ENCODE measurements at regions not wholly inside any gene's neighbourhood (a gene's known extent, or its start where the extent isn't known, plus 50 kb on each side); places are given as distances from the start of the nearest gene placed in this dataset.

DNA sequence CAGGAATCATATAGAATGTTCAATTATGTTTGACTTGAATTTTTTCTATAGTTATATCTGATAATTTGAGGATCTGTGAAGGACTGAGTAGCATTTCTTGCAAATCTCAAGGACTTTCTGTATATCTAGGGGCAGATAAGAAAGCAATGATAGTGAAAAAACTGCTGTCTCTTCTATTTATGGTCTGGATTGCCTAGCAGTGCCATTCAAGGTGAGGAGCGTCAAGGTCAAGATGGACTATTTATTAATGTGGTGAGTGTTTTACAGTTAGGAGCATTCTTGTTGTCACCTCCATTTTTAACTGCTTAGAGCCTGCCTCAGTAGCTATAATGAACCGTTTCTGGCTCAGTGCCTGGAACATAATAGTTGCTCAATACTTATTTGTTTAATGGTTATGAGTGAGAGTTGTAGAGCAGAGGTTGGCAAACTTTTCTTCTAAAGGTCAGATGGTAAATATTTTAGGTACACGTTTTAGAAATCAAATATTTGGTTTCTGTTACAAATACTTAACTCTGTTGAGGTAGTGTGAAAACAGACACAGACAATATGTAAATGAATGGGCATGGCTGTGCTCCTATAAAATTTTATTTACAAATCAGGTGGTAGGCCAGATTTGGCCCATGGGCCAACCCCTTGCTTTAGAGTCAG is 523.2 kb upstream of the IGFBP7 start:
- Histone ChIP-seq H3F3A (ENCODE audit: control insufficient read depth, insufficient read depth) (no peaks in the 10 kb centered on the region), H3K27me3 (ENCODE audit: control insufficient read depth, low read length) (no peaks in the 10 kb centered on the region), H3K36me3 (ENCODE audit: control insufficient read depth, low read length) (no peaks in the 10 kb centered on the region), H3K4me1 (ENCODE audit: control insufficient read depth, low read length) (no peaks in the 10 kb centered on the region), H3K4me3 (ENCODE audit: low read length) (no peak overlapping the region), H3K4me2 (ENCODE audit: low read length) (no peak overlapping the region), H3K79me2 (ENCODE audit: control insufficient read depth, low read length) (no peaks in the 10 kb centered on the region), H3K27ac (ENCODE audit: low read depth, low read length) (no peak overlapping the region), H3K9me3 (ENCODE audit: control insufficient read depth, insufficient read depth, low read length) (no peaks in the 10 kb centered on the region), H4K20me1 (ENCODE audit: control insufficient read depth, insufficient read depth, low read depth, low read length) (no peaks in the 10 kb centered on the region), H3K9me2 (replicated peaks; ENCODE audit: control insufficient read depth, low read length) (no peaks in the 10 kb centered on the region)
- TF ChIP-seq EZH2phosphoT487 (IDR thresholded peaks at IDR 0.05; ENCODE audit: borderline replicate concordance, low read length): no peak
- TF ChIP-seq, protein P1, sequence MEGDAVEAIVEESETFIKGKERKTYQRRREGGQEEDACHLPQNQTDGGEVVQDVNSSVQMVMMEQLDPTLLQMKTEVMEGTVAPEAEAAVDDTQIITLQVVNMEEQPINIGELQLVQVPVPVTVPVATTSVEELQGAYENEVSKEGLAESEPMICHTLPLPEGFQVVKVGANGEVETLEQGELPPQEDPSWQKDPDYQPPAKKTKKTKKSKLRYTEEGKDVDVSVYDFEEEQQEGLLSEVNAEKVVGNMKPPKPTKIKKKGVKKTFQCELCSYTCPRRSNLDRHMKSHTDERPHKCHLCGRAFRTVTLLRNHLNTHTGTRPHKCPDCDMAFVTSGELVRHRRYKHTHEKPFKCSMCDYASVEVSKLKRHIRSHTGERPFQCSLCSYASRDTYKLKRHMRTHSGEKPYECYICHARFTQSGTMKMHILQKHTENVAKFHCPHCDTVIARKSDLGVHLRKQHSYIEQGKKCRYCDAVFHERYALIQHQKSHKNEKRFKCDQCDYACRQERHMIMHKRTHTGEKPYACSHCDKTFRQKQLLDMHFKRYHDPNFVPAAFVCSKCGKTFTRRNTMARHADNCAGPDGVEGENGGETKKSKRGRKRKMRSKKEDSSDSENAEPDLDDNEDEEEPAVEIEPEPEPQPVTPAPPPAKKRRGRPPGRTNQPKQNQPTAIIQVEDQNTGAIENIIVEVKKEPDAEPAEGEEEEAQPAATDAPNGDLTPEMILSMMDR (IDR thresholded peaks at IDR 0.05; ENCODE audit: low read depth, low read length, poor library complexity, severe bottlenecking): no peak

DNA sequence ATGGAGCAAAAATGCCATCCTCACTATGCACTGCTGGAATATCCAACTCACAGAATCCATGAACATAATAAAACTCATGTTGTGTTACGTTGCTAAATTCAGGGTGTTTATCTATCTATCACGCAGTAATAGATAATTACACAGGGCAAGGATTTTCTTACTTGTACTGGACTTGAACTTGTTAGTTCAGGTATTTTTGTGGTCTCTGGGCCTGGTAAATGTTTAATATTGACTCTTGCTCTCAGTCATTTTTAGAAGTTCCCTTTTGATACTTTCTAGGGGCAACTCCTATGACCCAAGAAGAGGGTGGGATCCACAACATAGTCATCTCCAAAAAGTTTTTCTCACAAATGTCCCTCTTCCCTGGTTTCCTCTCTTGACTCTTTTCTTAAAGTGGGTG is 522.4 kb upstream of the IGFBP7 start:
- Histone ChIP-seq H3K27ac (ENCODE audit: low read depth, low read length) (no peak overlapping the region), H3K27me3 (ENCODE audit: control insufficient read depth, low read length) (no peaks in the 10 kb centered on the region), H3K4me2 (ENCODE audit: low read length) (no peak overlapping the region), H3K36me3 (ENCODE audit: control insufficient read depth, low read length) (no peaks in the 10 kb centered on the region), H3K4me1 (ENCODE audit: control insufficient read depth, low read length) (no peaks in the 10 kb centered on the region), H3K4me3 (ENCODE audit: low read length) (no peak overlapping the region), H3K9me3 (ENCODE audit: control insufficient read depth, insufficient read depth, low read length) (no peaks in the 10 kb centered on the region), H4K20me1 (ENCODE audit: control insufficient read depth, insufficient read depth, low read depth, low read length) (no peaks in the 10 kb centered on the region), H3K9me2 (replicated peaks; ENCODE audit: control insufficient read depth, low read length) (no peaks in the 10 kb centered on the region), H3F3A (ENCODE audit: control insufficient read depth, insufficient read depth) (no peaks in the 10 kb centered on the region), H3K79me2 (ENCODE audit: control insufficient read depth, low read length) (no peaks in the 10 kb centered on the region)
- TF ChIP-seq, protein P1 (IDR thresholded peaks at IDR 0.05; ENCODE audit: low read depth, low read length, poor library complexity, severe bottlenecking): no peak
- no peak for TF ChIP-seq EZH2phosphoT487 (IDR thresholded peaks at IDR 0.05; ENCODE audit: borderline replicate concordance, low read length)

DNA sequence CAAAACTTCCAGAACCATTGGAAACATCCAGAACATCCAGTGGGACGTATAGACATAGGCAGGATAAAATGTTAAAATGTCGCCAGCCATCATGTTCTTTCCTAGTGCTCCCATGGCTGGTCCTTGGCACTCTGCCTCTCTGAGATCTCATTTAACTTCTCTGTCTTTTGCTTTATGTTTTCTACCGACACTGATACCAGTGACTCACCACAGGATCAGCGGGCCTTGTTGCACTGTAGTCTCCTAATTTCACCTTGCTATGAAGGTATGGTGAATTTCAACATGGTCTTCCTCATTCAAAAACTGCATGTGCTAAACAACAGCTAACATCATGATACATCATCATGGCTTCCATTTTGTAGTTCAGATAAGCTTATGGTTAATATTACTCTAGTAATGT is 521.0 kb upstream of the IGFBP7 start:
- Histone ChIP-seq H4K20me1 (ENCODE audit: control insufficient read depth, insufficient read depth, low read depth, low read length) (no peaks in the 10 kb centered on the region), H3K9me2 (replicated peaks; ENCODE audit: control insufficient read depth, low read length) (no peaks in the 10 kb centered on the region), H3K9me3 (ENCODE audit: control insufficient read depth, insufficient read depth, low read length) (no peaks in the 10 kb centered on the region), H3K4me1 (ENCODE audit: control insufficient read depth, low read length) (no peaks in the 10 kb centered on the region), H3K36me3 (ENCODE audit: control insufficient read depth, low read length) (no peaks in the 10 kb centered on the region), H3K4me2 (ENCODE audit: low read length) (no peak overlapping the region), H3F3A (ENCODE audit: control insufficient read depth, insufficient read depth) (no peaks in the 10 kb centered on the region), H3K4me3 (ENCODE audit: low read length) (no peak overlapping the region), H3K27ac (ENCODE audit: low read depth, low read length) (no peak overlapping the region), H3K27me3 (ENCODE audit: control insufficient read depth, low read length) (no peaks in the 10 kb centered on the region), H3K79me2 (ENCODE audit: control insufficient read depth, low read length) (no peaks in the 10 kb centered on the region)
- TF ChIP-seq, protein P1 (IDR thresholded peaks at IDR 0.05; ENCODE audit: low read depth, low read length, poor library complexity, severe bottlenecking): no peak
- no peak for TF ChIP-seq EZH2phosphoT487 (IDR thresholded peaks at IDR 0.05; ENCODE audit: borderline replicate concordance, low read length)

Data from DOHH2 (cell line).